ENCODE measurements at regions not wholly inside any gene's neighbourhood (a gene's known extent, or its start where the extent isn't known, plus 50 kb on each side); places are given as distances from the start of the nearest gene placed in this dataset.

DNA sequence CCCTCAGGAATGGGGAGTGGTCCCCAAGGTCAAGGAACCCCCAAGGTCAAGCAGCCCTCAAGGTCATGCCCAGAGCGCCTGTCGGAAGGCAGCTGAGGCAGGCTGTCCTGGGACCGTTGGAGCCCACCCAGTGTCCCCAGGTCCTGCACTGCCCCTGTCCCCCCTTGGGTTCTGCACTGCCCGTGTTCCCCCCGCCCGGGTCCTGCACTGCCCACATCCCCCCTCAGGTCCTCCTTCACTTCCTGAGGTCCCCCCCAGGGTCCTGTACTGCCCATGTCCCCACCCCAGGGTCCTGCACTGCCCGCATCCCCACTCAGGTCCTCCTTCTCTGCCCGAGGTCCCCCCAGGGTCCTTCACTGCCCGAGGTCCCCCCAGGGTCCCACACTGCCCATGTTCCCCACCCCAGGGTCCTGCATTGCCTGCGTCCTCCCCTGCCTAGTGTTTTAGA is 1073.0 kb downstream of the BRD1 start:
- intact Hi-C loops (cut with micrococcal nuclease): no loop called here
- TF ChIP-seq EZH2 (IDR thresholded peaks at IDR 0.05; ENCODE audit: low read length, unreplicated experiment) (no peak), CTCF (conservative IDR thresholded peaks at IDR 0.05; ENCODE audit: low read depth, low read length) (no peak), EZH2phosphoT487 (IDR thresholded peaks at IDR 0.05; ENCODE audit: borderline replicate concordance, low read length) (no peak)
- CTCF ChIA-PET: no interaction called here
- Histone ChIP-seq H3K4me1 (ENCODE audit: insufficient read depth, low read length) (no peaks in the 10 kb centered on the region), H3K4me2 (ENCODE audit: low read length) (no peak overlapping the region), H3K4me3 (ENCODE audit: low read length) (no peak overlapping the region), H2AFZ (ENCODE audit: low read length) (no peak overlapping the region), H3K36me3 (ENCODE audit: low read depth, low read length) (no peaks in the 10 kb centered on the region), H3F3A (ENCODE audit: low read length, unreplicated experiment) (no peaks in the 10 kb centered on the region), H3K9me2 (replicated peaks; ENCODE audit: low read length) (no peaks in the 10 kb centered on the region), H3K27me3 (ENCODE audit: low read length) (no peaks in the 10 kb centered on the region), H3K9me3 (ENCODE audit: low read length) (no peaks in the 10 kb centered on the region), H4K20me1 (ENCODE audit: low read length) (no peaks in the 10 kb centered on the region), H3K27ac (ENCODE audit: low read length) (no peak overlapping the region), H3K79me2 (ENCODE audit: low read length) (no peaks in the 10 kb centered on the region), H3K9ac (ENCODE audit: low read length) (no peak overlapping the region)
- ATAC-seq: no peak
- BruUV-seq (replicated peaks): no TSS peak
- POLR2A ChIA-PET (ENCODE audit: unreplicated experiment): no interaction called here
- no peak for DNase-seq

DNA sequence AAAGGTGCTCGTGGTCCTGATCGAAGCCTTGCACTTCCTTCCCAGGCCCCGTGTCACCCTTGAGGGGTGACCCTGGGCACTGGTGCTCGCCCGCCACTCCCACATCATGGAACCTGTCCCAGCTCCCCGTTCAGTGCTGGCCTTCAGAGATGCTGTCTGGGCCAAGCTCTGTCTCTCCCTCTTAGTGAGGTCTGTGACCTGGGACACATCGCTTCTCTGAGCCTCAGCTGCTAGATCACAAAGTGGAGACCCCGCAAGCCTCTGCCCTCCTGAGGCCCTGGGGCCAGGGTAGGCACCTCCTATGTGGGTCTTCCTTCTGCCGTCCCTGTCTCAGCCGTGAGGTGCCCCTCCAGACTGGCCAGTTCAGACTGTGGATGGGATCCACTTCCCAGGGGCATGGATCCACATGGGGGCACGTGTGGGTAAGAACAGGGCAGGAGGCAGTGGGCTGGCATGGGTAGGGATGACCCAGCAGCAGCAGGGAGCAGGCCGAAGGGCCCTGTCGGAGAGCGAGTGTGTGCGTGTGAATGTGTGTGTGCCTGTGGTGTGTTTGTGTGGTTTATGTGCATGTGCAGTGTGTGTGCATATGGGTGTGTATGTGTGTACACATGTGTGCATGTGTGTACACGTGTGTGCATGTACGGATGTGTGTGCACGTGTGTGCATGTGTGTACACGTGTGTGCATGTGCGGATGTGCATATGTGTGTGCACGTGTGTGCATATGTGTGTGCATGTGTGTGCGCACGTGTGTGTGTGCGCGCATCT is 1073.7 kb downstream of the BRD1 start:
- Histone ChIP-seq H3F3A (ENCODE audit: low read length, unreplicated experiment) (no peaks in the 10 kb centered on the region), H3K9me2 (replicated peaks; ENCODE audit: low read length) (no peaks in the 10 kb centered on the region), H3K4me2 (ENCODE audit: low read length) (no peak overlapping the region), H3K9ac (ENCODE audit: low read length) (no peak overlapping the region), H3K4me1 (ENCODE audit: insufficient read depth, low read length) (no peaks in the 10 kb centered on the region), H3K36me3 (ENCODE audit: low read depth, low read length) (no peaks in the 10 kb centered on the region), H3K9me3 (ENCODE audit: low read length) (no peaks in the 10 kb centered on the region), H3K4me3 (ENCODE audit: low read length) (no peak overlapping the region), H2AFZ (ENCODE audit: low read length) (no peak overlapping the region), H3K27me3 (ENCODE audit: low read length) (no peaks in the 10 kb centered on the region), H4K20me1 (ENCODE audit: low read length) (no peaks in the 10 kb centered on the region), H3K27ac (ENCODE audit: low read length) (no peak overlapping the region), H3K79me2 (ENCODE audit: low read length) (no peaks in the 10 kb centered on the region)
- ChIA-PET CTCF (no interaction called here), POLR2A (ENCODE audit: unreplicated experiment) (no interaction called here)
- TF ChIP-seq CTCF (conservative IDR thresholded peaks at IDR 0.05; ENCODE audit: low read depth, low read length) (no peak), EZH2phosphoT487 (IDR thresholded peaks at IDR 0.05; ENCODE audit: borderline replicate concordance, low read length) (no peak), EZH2 (IDR thresholded peaks at IDR 0.05; ENCODE audit: low read length, unreplicated experiment) (no peak)
- BruUV-seq (replicated peaks): no TSS peak
- ATAC-seq (no peak), DNase-seq (no peak)
- intact Hi-C loops (cut with micrococcal nuclease): no loop called here

- BruUV-seq (replicated peaks): no TSS peak
- DNase-seq: no peak
- H3K4me3 ChIP-seq (ENCODE audit: low read length): no peak overlapping the region
- CTCF ChIA-PET: no interaction called here
- no peak for ATAC-seq
- no peaks in the 10 kb centered on the region for H3K9me2 ChIP-seq (replicated peaks; ENCODE audit: low read length)
- no peaks in the 10 kb centered on the region for H3K9me3 ChIP-seq (ENCODE audit: low read length)
- no peaks in the 10 kb centered on the region for H3F3A ChIP-seq (ENCODE audit: low read length, unreplicated experiment)
- no peak overlapping the region for H2AFZ ChIP-seq (ENCODE audit: low read length)
- H3K4me1 ChIP-seq (ENCODE audit: insufficient read depth, low read length): no peaks in the 10 kb centered on the region
- intact Hi-C loops (cut with micrococcal nuclease): no loop called here
- no peaks in the 10 kb centered on the region for H3K79me2 ChIP-seq (ENCODE audit: low read length)
- H3K9ac ChIP-seq (ENCODE audit: low read length): no peak overlapping the region
- no peak overlapping the region for H3K4me2 ChIP-seq (ENCODE audit: low read length)
- no peak overlapping the region for H3K27ac ChIP-seq (ENCODE audit: low read length)
- no peaks in the 10 kb centered on the region for H3K27me3 ChIP-seq (ENCODE audit: low read length)
- H3K36me3 ChIP-seq (ENCODE audit: low read depth, low read length): no peaks in the 10 kb centered on the region
- TF ChIP-seq EZH2 (IDR thresholded peaks at IDR 0.05; ENCODE audit: low read length, unreplicated experiment) (no peak), CTCF (conservative IDR thresholded peaks at IDR 0.05; ENCODE audit: low read depth, low read length) (no peak), EZH2phosphoT487 (IDR thresholded peaks at IDR 0.05; ENCODE audit: borderline replicate concordance, low read length) (no peak)
- POLR2A ChIA-PET (ENCODE audit: unreplicated experiment): no interaction called here
- H4K20me1 ChIP-seq (ENCODE audit: low read length): no peaks in the 10 kb centered on the region
Observed at GRCh38 chr22:48753381-48753730, 1074.3 kb downstream of the BRD1 start.

Measured in PC-3 (cell line).